ENCODE measurements at regions not wholly inside any gene's neighbourhood (a gene's known extent, or its start where the extent isn't known, plus 50 kb on each side); places are given as distances from the start of the nearest gene placed in this dataset.

- ChIA-PET CTCF (no interaction called here), POLR2A (ENCODE audit: unreplicated experiment) (no interaction called here)
- Histone ChIP-seq H3K4me1 (ENCODE audit: control insufficient read depth, insufficient read depth, low read length) (no peaks in the 10 kb centered on the region), H2AK5ac (ENCODE audit: low read depth, low read length) (no peak overlapping the region), H3K27ac (ENCODE audit: insufficient read depth, low read length) (no peak overlapping the region), H3K4ac (ENCODE audit: low read depth, low read length) (no peak overlapping the region), H3K18ac (ENCODE audit: low read depth, low read length) (no peak overlapping the region), H3K56ac (ENCODE audit: extremely low read depth, insufficient read depth, low read length) (no peak overlapping the region), H3K9me1 (ENCODE audit: insufficient read depth, low read length) (no peaks in the 10 kb centered on the region), H4K8ac (ENCODE audit: low read depth in 2 of 2, low read length in 2 of 2) (no peak overlapping the region), H2BK5ac (ENCODE audit: low read depth, low read length, poor library complexity, severe bottlenecking) (no peak overlapping the region), H3K9ac (ENCODE audit: low read depth, low read length) (no peak overlapping the region), H2BK20ac (ENCODE audit: low read depth, low read length) (no peak overlapping the region), H3K4me3 (ENCODE audit: insufficient read depth, low read depth, low read length) (no peak overlapping the region), H3K36me3 (ENCODE audit: control insufficient read depth, insufficient read depth, low read length) (no peaks in the 10 kb centered on the region), H3K23ac (ENCODE audit: low read depth, low read length) (no peak overlapping the region), H4K91ac (ENCODE audit: insufficient read depth, low read depth, low read length) (no peak overlapping the region), H3K79me1 (ENCODE audit: low read depth in 1 of 2, low read length in 2 of 2) (no peaks in the 10 kb centered on the region), H2AK9ac (replicated peaks; ENCODE audit: low read depth, low read length, poor library complexity) (no peak overlapping the region), H2BK15ac (ENCODE audit: low read depth, low read length) (no peak overlapping the region), H4K20me1 (ENCODE audit: insufficient read depth, low read length) (no peaks in the 10 kb centered on the region), H3K27me3 (ENCODE audit: control insufficient read depth, insufficient read depth, low read length) (no peaks in the 10 kb centered on the region), H3K4me2 (ENCODE audit: low read depth, low read length) (no peak overlapping the region), H2BK120ac (ENCODE audit: low read depth, low read length) (no peak overlapping the region), H2AFZ (replicated peaks; ENCODE audit: low read length, poor library complexity) (no peak overlapping the region), H3K9me3 (ENCODE audit: control insufficient read depth, insufficient read depth, low read length) (peaks cover 7% of the 10 kb centered on the region; the same call in 1 of the 2 replicates), H4K5ac (ENCODE audit: low read depth, low read length) (no peak overlapping the region), H3K14ac (replicated peaks; ENCODE audit: low read depth, low read length) (no peak overlapping the region)
- TF ChIP-seq CTCF (conservative IDR thresholded peaks at IDR 0.05; ENCODE audit: low read depth, low read length) (no peak), RAD21 (IDR thresholded peaks at IDR 0.05; ENCODE audit: low read length) (no peak), CHD1 (IDR thresholded peaks at IDR 0.05; ENCODE audit: low read depth, low read length) (no peak), SMC3 (IDR thresholded peaks at IDR 0.05; ENCODE audit: low read depth, low read length) (no peak), CEBPB (IDR thresholded peaks at IDR 0.05; ENCODE audit: low read depth, low read length) (no peak), MAZ (IDR thresholded peaks at IDR 0.05; ENCODE audit: borderline replicate concordance, low read depth, low read length) (no peak), FOS (IDR thresholded peaks at IDR 0.05; ENCODE audit: low read depth, low read length) (no peak), MAFK (IDR thresholded peaks at IDR 0.05; ENCODE audit: low read depth, low read length) (no peak), NFE2L2 (IDR thresholded peaks at IDR 0.05; ENCODE audit: low read depth, low read length) (no peak)
- intact Hi-C loops (cut with micrococcal nuclease) = no loop called here
- no TSS peak for BruUV-seq (replicated peaks)
- no peak for ATAC-seq (ENCODE audit: low read depth)
- dilution Hi-C loops (cut with HindIII; ENCODE audit: low sequenced_read_pairs, unreplicated experiment) = no loop called here
- no peak for DNase-seq
- in situ Hi-C loops (cut with MboI; ENCODE audit: low sequenced_read_pairs) = no loop called here
These were observed 903.7 kb downstream of the FAM181B start for GRCh38 chr11:81829976-81830375.
